ENCODE measurements at regions not wholly inside any gene's neighbourhood (a gene's known extent, or its start where the extent isn't known, plus 50 kb on each side); places are given as distances from the start of the nearest gene placed in this dataset.

DNA sequence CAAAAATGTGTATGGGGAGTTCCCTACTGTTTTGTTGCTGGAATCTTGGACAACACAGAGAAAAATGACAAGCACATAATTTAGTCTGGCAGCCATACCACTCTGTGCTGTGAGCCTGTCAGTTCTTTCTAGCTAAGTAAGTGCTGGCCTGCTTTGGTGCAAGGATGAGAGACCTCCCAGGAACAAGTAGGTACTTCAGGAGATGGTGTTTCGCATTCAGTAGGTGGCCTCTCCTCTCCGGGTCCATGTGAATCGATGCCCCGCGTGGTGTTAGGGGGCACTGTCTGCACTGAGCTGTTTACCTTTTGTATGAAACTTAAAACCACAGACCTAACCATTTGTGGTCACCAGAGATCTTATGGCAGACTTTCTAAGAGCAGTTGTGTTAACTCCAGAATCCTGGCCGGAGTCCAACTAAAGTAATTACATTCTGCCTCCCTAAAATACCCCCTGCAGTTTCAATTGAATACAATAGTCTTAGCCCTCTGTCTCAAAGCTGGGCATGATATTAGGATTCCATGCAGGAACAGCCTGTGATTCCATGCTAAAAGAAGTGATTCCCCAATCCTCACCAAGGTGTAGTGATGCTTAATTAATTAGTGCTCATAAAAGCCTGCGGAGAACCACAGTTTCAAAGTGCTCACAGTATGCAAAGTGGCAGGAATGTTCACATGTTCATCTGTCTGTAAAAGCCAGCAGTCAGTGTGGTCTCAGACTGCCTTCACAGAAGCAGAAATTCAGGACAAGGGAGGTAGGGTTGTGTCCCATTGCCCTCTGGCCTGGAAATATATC lies 64.2 kb downstream of the LLPH start:
- peak; percentile 41 for DNase-seq

DNA sequence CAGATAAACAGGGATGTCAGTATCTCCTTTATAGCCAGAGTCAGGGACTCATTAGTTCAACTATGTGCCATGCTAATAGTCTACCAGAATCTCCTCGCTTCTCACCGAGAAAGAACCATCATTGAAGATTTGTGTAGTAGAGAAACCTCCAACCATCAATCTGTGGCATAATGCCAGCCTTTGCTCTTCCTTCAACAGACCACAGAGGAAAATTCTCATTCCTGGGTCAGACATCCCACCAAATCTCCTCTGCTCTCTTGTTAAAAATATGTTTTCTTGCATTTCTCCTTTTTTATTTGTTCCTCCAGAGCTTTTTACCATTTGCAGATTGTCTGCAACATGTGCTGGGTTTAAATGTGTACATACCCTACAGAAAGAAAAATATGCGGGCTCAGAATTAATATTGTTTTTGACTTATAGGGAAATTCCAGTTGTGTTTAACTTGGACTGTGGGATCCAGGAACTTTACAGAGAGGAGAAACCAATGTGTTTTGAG lies 64.9 kb downstream of the LLPH start:
- no peak for DNase-seq

GRCh38 chr12:66065150-66065549 lies 65.4 kb downstream of the LLPH start:
- DNase-seq = no peak

- no peak for DNase-seq
Measured at GRCh38 chr12:66063916-66064315, 66.6 kb downstream of the LLPH start.

DNA sequence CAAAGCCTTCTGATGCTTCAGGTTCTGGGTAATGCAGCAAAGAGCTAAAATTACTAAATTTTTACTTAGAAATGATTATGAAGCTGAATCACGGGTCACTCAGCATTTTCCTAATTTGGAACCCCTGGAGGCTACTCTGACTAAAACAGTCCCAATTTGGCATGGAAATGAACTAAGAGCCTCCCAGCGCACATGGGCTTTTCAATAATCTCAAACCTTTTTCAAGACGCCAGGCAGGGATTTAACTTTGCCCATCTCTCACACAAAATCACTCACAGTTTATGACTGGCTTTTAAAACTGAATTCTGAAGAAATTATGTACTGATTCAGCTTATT lies 68.3 kb downstream of the LLPH start:
- no peak for DNase-seq

DNA sequence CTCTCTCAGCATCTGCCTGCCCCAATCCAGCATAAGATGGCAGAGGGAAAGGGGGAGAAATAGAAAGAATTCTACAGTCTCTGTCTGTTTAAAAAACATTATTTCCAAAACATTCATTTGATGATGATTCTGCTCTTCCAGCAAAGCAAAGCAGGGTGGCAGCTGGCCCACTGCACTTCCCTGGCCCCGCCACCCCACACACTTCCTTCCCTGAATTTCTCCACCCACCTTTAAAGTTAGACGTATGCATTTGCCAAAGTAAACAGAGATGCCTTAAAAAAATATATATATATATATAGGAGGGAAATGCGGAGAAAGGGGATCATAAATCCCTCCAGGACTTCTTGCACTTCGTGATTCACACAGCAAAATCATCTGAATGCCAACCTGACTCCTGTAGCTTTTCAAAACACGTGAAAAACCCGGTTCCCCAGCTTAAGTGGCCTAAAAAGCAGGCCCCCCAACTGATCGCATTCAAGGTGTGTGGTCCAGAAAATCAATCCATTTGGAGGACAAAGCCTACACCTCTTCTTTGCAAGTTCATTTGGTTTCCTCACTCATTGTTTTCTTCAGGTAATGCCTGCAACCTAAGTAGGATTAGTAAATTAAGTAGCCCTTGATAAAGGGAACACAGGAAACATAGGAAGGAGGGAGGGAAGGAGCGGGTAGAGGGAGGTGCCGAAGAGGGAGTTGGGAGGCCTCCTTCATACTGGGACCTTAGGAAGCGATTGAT lies 68.8 kb downstream of the LLPH start:
- no peak for DNase-seq

DNA sequence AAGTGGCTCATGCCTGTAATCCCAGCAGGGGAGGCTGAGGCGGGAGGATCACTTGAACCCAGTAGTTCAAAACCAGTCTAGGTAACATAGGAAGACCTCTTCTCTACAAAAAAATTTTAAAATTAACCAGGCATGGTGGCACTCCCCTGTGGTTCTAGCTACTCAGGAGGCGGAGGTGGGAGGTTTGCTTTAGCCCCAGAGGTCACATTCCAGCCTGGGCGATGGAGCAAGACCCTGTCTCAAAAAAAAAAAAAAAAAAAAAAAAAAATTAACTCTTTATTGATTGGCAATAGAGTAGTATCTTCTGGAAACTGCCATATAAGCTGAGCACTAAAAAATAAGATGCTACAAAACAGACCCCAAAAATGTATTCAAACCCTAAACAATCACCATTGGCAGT lies 69.5 kb downstream of the LLPH start:
- DNase-seq = no peak

DNA sequence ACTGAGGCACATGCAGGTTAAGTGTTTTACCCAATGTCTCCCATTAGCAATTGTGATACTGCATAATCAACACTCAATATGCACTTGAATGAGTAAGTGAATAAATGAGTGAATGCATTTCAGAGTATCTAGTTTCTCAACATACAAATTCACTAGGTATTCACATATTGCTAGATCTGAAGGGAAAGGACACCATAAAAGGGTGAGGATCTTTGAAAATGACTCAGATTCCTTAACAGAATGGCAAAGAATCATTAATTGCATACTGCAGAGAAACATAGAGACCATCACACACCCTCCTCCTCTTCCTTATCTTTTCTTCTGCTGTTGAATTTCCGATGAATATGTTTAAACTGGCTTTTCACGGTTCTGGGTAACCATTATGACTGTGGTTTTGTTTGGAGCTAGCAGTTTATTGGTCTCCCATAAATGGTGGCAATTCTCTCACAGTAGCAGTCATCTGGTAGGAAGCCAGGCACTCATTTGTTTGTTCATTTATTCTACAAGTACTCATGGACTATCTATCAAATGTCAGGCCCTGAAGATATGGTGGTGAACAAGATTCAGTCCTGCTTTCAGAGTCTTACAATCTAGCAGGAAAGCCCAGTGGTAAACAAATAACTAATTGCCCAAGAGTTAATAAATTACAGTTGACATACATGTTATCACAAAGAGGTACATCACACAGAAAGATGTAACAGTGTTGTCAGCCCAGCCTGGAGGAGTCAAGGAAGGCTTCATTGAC lies 70.2 kb downstream of the LLPH start:
- no peak for DNase-seq

DNA sequence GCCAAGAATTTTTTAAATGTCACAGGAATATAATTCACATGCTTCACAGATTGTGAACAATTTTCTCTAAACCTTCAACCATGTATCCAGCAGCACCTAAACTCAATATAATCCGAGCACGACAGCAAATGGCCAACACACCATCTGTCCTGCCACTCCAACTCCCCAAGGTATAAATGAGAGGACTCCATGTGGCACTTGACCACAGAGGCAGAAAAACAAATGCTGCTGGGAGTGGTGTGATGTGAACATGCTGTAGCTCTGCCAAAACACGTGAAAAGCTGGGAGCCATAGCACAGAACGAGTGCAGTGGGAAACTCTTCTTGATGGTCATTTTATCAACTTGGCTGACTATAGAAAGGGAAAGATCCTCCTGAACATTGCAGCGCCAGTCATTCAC lies 70.9 kb downstream of the LLPH start:
- no peak for DNase-seq

- no peak for DNase-seq
Measured at GRCh38 chr12:66058554-66058953, 72.0 kb downstream of the LLPH start.

- no peak for DNase-seq
Measured at GRCh38 chr12:66055837-66056319, 74.7 kb downstream of the LLPH start.

DNA sequence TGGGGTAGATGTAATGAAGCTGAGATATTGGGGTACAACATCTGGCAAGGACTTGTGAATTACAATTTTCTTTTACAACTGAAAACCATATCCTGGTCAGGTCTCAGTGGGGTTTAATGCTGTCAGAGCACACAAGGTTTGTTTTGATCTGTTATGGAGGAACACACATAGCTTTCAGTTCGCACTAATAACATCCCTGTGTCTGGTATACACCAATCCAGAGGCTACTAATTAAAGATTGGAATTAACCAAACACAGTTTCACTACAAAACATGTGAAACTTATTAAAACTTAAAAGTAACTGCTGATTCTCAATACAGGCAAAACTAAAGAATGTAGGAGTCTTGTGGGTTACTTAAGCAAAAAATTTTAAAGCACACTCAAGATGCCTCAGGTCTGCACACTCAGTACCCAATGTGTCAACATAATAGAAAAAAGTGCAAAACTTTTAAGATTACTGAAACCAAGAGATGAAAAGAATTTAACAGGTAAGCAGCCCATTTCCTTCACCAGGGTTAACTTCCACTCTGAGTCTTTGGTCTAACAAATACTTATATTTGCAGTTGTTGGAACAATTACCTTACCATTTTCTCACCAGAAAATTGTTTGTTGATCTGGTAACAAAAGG lies 77.4 kb downstream of the LLPH start:
- DNase-seq = no peak

DNA sequence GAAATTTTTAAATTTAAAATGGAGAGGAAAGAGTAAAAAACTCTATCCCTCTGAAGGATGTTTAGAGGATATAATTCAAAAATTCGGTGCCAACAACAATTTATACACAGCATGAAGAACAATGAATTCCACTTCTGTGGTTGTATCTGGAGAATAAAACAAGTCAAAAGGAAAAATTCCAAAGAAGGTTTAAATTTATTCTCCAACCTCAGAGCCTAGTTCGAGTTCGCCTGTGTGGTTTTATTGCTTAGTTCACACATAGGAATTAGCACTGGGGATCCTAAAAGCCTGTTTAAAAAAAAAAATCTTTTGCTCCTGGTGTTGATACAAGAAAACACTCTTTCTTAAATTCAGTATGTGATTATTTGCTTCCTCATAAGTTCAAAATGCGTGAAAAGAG lies 79.2 kb downstream of the LLPH start:
- no peak for DNase-seq

DNA sequence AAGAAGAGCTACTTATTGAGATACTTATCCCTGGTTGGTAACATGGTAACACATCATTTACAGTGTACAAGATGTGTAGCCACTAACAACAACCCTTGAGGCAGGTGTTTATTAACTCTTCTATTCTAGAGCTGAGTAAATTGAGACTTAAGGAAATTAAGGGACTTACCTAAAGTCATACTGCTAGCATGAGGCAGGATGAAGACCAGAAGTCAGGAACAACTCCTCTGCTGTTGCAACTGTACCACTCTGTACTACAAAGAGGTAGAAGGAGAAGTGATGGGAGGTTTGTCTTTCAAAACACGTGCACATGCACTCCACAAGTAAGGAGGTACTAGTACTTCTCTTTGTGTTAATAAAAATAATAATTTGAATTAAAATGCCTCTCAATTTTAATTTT lies 79.9 kb downstream of the LLPH start:
- no peak for DNase-seq

GRCh38 chr12:66050283-66050576 lies 80.3 kb downstream of the LLPH start:
- DNase-seq = no peak

DNA sequence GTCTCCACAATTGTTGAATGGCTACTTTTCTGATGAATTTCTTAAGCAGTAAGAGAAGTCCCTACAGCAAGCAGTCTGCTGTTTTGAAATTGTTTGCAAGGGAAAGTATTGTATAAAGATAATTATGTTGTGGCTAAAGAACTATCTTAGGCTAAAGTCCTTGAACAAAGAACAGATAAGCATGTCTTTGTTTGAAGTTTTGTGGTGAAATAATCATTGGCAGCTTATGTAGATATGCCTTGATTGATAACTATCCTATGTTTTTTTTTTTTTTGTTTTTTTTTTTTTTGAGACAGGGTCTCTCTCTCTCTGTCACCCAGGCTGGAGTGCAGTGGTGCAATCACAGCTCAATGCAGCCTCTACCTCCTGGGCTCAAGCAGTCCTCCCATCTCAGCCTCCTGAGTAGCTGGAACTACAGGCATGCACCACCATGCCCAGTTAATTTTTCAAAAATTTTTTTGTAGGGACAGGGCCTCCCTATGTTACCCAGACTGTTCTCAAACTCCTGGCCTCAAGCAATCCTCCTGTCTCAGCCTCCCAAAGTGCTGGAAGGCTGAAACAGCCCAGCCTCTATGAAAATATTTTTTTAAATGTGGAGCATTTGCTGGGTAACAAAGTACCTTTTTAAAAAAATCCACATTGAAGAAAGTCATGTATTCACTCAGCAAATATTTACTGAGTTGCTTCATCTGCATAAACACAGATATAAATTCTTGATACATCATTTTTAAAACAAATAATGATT lies 80.8 kb downstream of the LLPH start:
- DNase-seq = no peak

DNA sequence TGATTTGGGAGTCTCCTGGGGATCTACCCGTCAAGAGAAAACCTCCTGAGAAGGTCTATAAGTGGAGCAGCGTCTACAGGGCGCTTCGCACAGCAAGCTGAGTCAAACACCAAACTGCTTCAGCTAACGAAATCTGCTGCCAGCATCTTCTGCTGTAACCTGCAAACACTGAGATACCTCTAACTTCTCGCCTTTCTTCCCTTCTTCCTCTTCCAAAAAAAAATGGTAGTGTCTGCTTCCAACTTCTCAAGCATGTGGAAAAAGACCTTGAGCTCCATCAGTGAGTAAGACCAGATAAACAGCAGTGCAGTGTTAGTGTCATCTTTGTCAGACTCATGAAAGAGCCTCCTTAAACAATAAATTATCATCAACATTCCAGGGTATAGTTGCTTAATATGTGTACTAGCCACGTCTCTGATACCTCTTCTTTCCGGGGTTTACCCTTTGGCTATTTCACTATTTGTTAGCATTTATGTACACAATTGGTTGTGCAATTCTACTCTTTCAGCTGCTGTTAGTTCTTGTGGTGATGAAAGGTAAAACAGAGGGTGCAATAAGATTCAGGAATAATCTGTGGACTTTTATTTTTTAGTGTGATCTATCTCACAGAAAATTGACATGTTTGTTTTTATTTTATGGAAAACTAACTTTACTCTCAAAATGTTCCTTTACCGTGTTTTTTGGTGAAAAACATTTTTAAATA lies 81.6 kb downstream of the LLPH start:
- DNase-seq = no peak

- no peak for DNase-seq
Measured at GRCh38 chr12:66048218-66048834, 82.2 kb downstream of the LLPH start.

DNA sequence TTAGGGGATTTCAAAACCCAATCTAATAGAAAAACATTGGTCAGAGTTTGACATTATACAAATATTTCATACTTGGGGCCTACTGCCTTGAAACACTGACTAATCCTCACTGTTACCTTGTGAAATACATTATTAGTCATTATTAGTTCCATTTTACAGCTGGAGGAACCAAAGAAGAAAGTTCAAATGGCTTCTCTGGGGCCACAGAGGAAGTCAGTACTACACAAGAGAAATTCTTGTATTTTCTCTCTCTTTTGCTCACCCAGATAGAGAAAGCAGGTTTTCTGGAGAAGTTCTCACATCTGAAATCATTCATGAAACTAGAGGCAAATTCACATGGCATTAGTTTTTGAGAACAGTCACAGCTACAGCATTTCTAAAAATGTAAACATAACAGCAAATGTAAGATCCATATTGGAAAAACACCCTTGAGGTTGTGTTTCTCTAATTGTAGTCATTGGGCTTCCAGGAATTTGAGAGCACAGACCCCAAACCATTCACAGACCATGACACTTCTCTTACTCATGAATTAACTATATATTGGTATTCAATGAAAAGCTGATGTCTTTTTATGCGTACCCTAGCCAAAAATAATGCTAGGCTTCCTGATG lies 83.0 kb downstream of the LLPH start:
- DNase-seq = no peak

DNA sequence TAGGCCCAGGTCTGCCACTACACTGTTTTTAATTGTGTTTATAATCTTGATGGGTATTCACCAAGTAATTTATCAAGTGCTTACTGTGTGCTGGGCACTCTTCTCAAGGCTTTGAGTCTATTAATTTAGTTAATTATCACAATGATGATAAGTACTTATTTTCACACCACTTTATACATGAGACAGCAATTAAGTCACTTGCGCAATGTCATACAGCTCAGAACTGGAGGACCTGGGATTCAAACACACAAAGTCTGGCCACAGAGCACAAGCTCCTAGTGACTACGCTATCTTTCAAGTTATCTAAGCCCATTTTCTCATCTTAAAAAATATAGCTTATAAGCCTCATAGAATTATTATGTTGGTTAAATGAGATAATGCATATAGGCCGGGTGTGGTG lies 85.0 kb downstream of the LLPH start:
- no peak for DNase-seq

- DNase-seq = no peak
Measured at GRCh38 chr12:66044731-66045130, 85.8 kb downstream of the LLPH start.

All from DMS79 treated with DMSO at 0.1 percent for 48 hours (cell line).